ENCODE measurements at regions not wholly inside any gene's neighbourhood (a gene's known extent, or its start where the extent isn't known, plus 50 kb on each side); places are given as distances from the start of the nearest gene placed in this dataset.

GRCh38 chr7:7127773-7128172 lies 54.6 kb upstream of the C1GALT1 start (continued):
- TF ChIP-seq SAP30 (IDR thresholded peaks at IDR 0.05; ENCODE audit: insufficient read depth, insufficient replicate concordance, low read length) = no peak
- TF ChIP-seq TBP (IDR thresholded peaks at IDR 0.05; ENCODE audit: low read depth, low read length) = no peak
